Left lung (tissue), 4 donors: ENCODE measurements at regions not wholly inside any gene's neighbourhood (a gene's known extent, or its start where the extent isn't known, plus 50 kb on each side); places are given as distances from the start of the nearest gene placed in this dataset.
A peak's percentile ranks its signal among the peaks of the same experiment; 100 is the strongest.
"Not testable (repeated sequence)": the region's sequence is repeated elsewhere in the genome, so short reads cannot be mapped to it uniquely, and the experiment has no call there.

Experiments used
- ATAC-seq: fragments of 200-7000 bp; cut with Tn5 transposase; one replicate; pipeline ENCODE4 v1.9.1; 2020; ENCODE audit warnings: moderate library complexity
- DNase-seq, 4 donors: peaks; one replicate each; pipeline ENCODE4 v3.0.0-alpha.2; 2013 to 2020
- H3K27ac ChIP-seq, 2 donors: fragments of 200-600 bp; sonication (generic) in 1 of 2; one replicate each; pipeline versions ENCODE4 v1.5.0 to v1.8.0; 2020 to 2021
- H3K27me3 ChIP-seq, 2 donors: fragments of 200-600 bp; sonication (generic) in 1 of 2; one replicate each; pipeline versions ENCODE4 v1.5.0 to v1.8.0; 2020 to 2021
- H3K36me3 ChIP-seq, 2 donors: fragments of 200-600 bp; sonication (generic) in 1 of 2; one replicate each; pipeline versions ENCODE4 v1.5.0 to v1.8.0; 2020 to 2021
- H3K4me1 ChIP-seq, 2 donors: fragments of 200-600 bp; one replicate each; pipeline ENCODE4 v1.8.0; 2021
- H3K4me3 ChIP-seq, 2 donors: fragments of 200-600 bp; sonication (generic) in 1 of 2; one replicate each; pipeline versions ENCODE4 v1.5.0 to v1.8.0; 2020 to 2021; ENCODE audit warnings: mild to moderate bottlenecking in 1 of 2
- H3K9me3 ChIP-seq, 2 donors: fragments of 200-600 bp; sonication (generic) in 1 of 2; one replicate each; pipeline versions ENCODE4 v1.5.0 to v1.8.0; 2020 to 2021
- CTCF ChIP-seq, 2 donors: fragments of 200-600 bp; sonication (generic) in 1 of 2; IDR thresholded peaks; one replicate each; pipeline versions ENCODE4 v1.5.0 to v1.8.0; 2021; ENCODE audit warnings: antibody characterized with exemption in 2 of 2
- intact Hi-C, 2 donors: fragments of 100-400 bp; cut with DNase I; formaldehyde crosslinking; loops; one replicate each; pipeline versions ENCODE4 v1.11.2 to v1.14.2; 2022
- donor health status: DM: no; HTN: yes; CAD: no.
- donor health status: DM: no; HTN: no; CAD: no.

- no peaks in the 10 kb centered on the region for H3K27me3 ChIP-seq
- DNase-seq (no peak), ATAC-seq (no peak)
- H3K36me3 ChIP-seq: no peaks in the 10 kb centered on the region
- TF ChIP-seq CTCF (IDR thresholded peaks at IDR 0.05): no peak
- H3K4me1 ChIP-seq: no peaks in the 10 kb centered on the region
- intact Hi-C loops: no loop called here
- no peak overlapping the region for H3K27ac ChIP-seq
- no peak overlapping the region for H3K4me3 ChIP-seq
- no peaks in the 10 kb centered on the region for H3K9me3 ChIP-seq
Measured at GRCh38 chr7:115618676-115619075, 411.9 kb downstream of the TFEC start.

GRCh38 chr7:115613836-115614235 lies 416.7 kb downstream of the TFEC start:
- H3K27ac ChIP-seq: no peak overlapping the region
- no peak for TF ChIP-seq CTCF (IDR thresholded peaks at IDR 0.05)
- ATAC-seq: no peak

GRCh38 chr7:115603416-115603815 lies 427.1 kb downstream of the TFEC start:
- intact Hi-C loops: no loop called here
- Histone ChIP-seq H3K4me3 (no peak overlapping the region), H3K4me1 (no peaks in the 10 kb centered on the region), H3K36me3 (no peaks in the 10 kb centered on the region), H3K27ac (no peak overlapping the region), H3K27me3 (no peaks in the 10 kb centered on the region), H3K9me3 (no peaks in the 10 kb centered on the region)
- DNase-seq: peak in 1 of 4 donors; percentile 41
- no peak for ATAC-seq
- TF ChIP-seq CTCF (IDR thresholded peaks at IDR 0.05): no peak

More at GRCh38 chr7:115613836-115614235, 416.7 kb downstream of the TFEC start:
- Histone ChIP-seq H3K4me3 (no peak overlapping the region), H3K4me1 (no peaks in the 10 kb centered on the region), H3K36me3 (no peaks in the 10 kb centered on the region), H3K9me3 (no peaks in the 10 kb centered on the region), H3K27me3 (no peaks in the 10 kb centered on the region)
- intact Hi-C loops: no loop called here
- no peak for DNase-seq

- no peaks in the 10 kb centered on the region for H3K36me3 ChIP-seq
- no peak overlapping the region for H3K27ac ChIP-seq
- H3K9me3 ChIP-seq: peaks cover 0 to 12% of the 10 kb centered on the region in 2 donors
- DNase-seq (no peak), ATAC-seq (no peak)
- H3K4me3 ChIP-seq: no peak overlapping the region
- no peaks in the 10 kb centered on the region for H3K27me3 ChIP-seq
- no peak for TF ChIP-seq CTCF (IDR thresholded peaks at IDR 0.05)
- intact Hi-C loops: no loop called here
- H3K4me1 ChIP-seq: no peaks in the 10 kb centered on the region
Measured at GRCh38 chr7:115600207-115600606, 430.4 kb downstream of the TFEC start.

- DNase-seq, H3K27me3 ChIP-seq, H3K4me3 ChIP-seq, H3K4me1 ChIP-seq, H3K27ac ChIP-seq, ATAC-seq, intact Hi-C loops, H3K36me3 ChIP-seq: not testable (repeated sequence)
- peaks cover 0 to 12% of the 10 kb centered on the region in 2 donors for H3K9me3 ChIP-seq
Measured at GRCh38 chr7:115599184-115599583, 431.4 kb downstream of the TFEC start.

- H3K36me3 ChIP-seq, H3K4me1 ChIP-seq, H3K4me3 ChIP-seq, H3K27me3 ChIP-seq, ATAC-seq, H3K27ac ChIP-seq, DNase-seq, intact Hi-C loops: not testable (repeated sequence)
- peaks cover 0 to 12% of the 10 kb centered on the region in 2 donors for H3K9me3 ChIP-seq
Measured at GRCh38 chr7:115597220-115597619, 433.3 kb downstream of the TFEC start.
